ENCODE measurements at regions not wholly inside any gene's neighbourhood (a gene's known extent, or its start where the extent isn't known, plus 50 kb on each side); places are given as distances from the start of the nearest gene placed in this dataset.

- TF ChIP-seq POLR2A (IDR thresholded peaks at IDR 0.05; ENCODE audit: low read length) (no peak), GATA1 (IDR thresholded peaks at IDR 0.05; ENCODE audit: low read depth, low read length) (no peak)
Observed at GRCh38 chr3:53999725-54000124, 108.1 kb upstream of the SELENOK start.
